ENCODE measurements at regions not wholly inside any gene's neighbourhood (a gene's known extent, or its start where the extent isn't known, plus 50 kb on each side); places are given as distances from the start of the nearest gene placed in this dataset.

- 100% methylated on average over 3 of the region's 3 CpGs for WGBS
- H3K36me3 ChIP-seq = no peaks in the 10 kb centered on the region
- TF ChIP-seq EP300 (IDR thresholded peaks at IDR 0.05) (no peak), POLR2A (IDR thresholded peaks at IDR 0.05; ENCODE audit: low read depth) (no peak), POLR2AphosphoS5 (IDR thresholded peaks at IDR 0.05) (no peak)
- TF ChIP-seq, protein P1, sequence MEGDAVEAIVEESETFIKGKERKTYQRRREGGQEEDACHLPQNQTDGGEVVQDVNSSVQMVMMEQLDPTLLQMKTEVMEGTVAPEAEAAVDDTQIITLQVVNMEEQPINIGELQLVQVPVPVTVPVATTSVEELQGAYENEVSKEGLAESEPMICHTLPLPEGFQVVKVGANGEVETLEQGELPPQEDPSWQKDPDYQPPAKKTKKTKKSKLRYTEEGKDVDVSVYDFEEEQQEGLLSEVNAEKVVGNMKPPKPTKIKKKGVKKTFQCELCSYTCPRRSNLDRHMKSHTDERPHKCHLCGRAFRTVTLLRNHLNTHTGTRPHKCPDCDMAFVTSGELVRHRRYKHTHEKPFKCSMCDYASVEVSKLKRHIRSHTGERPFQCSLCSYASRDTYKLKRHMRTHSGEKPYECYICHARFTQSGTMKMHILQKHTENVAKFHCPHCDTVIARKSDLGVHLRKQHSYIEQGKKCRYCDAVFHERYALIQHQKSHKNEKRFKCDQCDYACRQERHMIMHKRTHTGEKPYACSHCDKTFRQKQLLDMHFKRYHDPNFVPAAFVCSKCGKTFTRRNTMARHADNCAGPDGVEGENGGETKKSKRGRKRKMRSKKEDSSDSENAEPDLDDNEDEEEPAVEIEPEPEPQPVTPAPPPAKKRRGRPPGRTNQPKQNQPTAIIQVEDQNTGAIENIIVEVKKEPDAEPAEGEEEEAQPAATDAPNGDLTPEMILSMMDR (IDR thresholded peaks at IDR 0.05) = no peak
- DNase-seq (ENCODE audit: extremely low spot score) = no peak
- intact Hi-C loops (cut with DNase I) = no loop called here
- no peak overlapping the region for H3K27ac ChIP-seq (replicated peaks in 1 of 4)
- H3K9me3 ChIP-seq = no peaks in the 10 kb centered on the region
- H3K4me1 ChIP-seq = no peaks in the 10 kb centered on the region
- H3K27me3 ChIP-seq = no peaks in the 10 kb centered on the region
- no peak overlapping the region for H3K4me3 ChIP-seq
Observed at GRCh38 chr2:234671231-234671630, 174.3 kb upstream of the ARL4C start.

DNA sequence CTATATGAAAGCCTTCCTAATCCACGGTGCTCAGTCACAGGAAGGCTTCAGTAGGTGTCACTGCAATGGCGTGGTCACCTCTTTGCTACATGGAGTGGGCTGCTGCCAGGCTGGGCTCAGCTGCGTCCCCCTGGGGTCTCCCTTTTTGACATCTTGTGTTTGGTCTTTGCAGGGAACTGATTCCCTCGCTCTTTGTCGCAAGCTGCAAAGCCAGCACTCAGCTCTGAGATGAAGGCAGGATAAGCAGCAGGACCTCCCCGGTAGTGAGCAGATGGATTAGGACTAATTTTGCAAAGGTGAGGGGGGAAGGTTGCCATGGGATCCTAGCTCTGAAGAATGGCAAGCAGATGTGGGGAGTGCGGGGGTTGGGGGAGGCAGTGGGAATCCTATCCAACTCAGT, 173.9 kb upstream of the ARL4C start:
- WGBS = 88% methylated on average over 4 of the region's 7 CpGs
- intact Hi-C loops (cut with DNase I) = no loop called here
- Histone ChIP-seq H3K27me3 (no peaks in the 10 kb centered on the region), H3K27ac (replicated peaks in 1 of 4) (no peak overlapping the region), H3K4me3 (no peak overlapping the region), H3K4me1 (no peaks in the 10 kb centered on the region), H3K9me3 (no peaks in the 10 kb centered on the region), H3K36me3 (no peaks in the 10 kb centered on the region)
- TF ChIP-seq, protein P1 (IDR thresholded peaks at IDR 0.05) = no peak
- TF ChIP-seq EP300 (IDR thresholded peaks at IDR 0.05) (no peak), POLR2AphosphoS5 (IDR thresholded peaks at IDR 0.05) (no peak), POLR2A (IDR thresholded peaks at IDR 0.05; ENCODE audit: low read depth) (no peak)
- DNase-seq (ENCODE audit: extremely low spot score) = peak; percentile 68

- Histone ChIP-seq H3K4me3 (no peak overlapping the region), H3K27ac (replicated peaks in 1 of 4) (no peak overlapping the region), H3K27me3 (no peaks in the 10 kb centered on the region), H3K36me3 (no peaks in the 10 kb centered on the region), H3K9me3 (no peaks in the 10 kb centered on the region), H3K4me1 (no peaks in the 10 kb centered on the region)
- intact Hi-C loops (cut with DNase I) = no loop called here
- 98% methylated on average over 3 of the region's 3 CpGs for WGBS
- TF ChIP-seq, protein P1 (IDR thresholded peaks at IDR 0.05) = no peak
- TF ChIP-seq POLR2AphosphoS5 (IDR thresholded peaks at IDR 0.05) = no peak
- peak; percentile 24 for DNase-seq (ENCODE audit: extremely low spot score)
Observed at GRCh38 chr2:234670052-234670451, 173.2 kb upstream of the ARL4C start.

DNA sequence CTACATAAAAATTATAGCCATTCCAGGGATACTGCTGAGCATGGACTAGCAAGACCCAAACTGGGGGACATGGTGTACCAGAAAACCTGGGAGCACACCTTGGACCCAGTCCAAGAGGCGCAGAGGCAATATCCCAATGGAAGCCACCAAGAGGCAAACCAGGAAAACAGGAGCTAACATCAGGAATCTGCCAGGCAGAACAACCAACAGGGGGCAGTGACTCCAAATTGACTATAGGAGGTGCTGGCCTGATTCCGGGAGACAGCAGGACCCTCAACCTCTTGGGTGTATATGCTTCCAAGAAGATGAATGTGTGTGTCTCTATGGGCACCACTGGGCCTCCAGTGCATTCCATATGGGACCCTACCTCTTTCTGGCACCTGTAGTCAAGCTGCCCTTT, 172.7 kb upstream of the ARL4C start:
- H3K4me1 ChIP-seq = no peaks in the 10 kb centered on the region
- H3K27ac ChIP-seq (replicated peaks in 1 of 4) = no peak overlapping the region
- TF ChIP-seq POLR2A (IDR thresholded peaks at IDR 0.05; ENCODE audit: low read depth) (no peak), EP300 (IDR thresholded peaks at IDR 0.05) (no peak), POLR2AphosphoS5 (IDR thresholded peaks at IDR 0.05) (no peak)
- TF ChIP-seq, protein P1 (IDR thresholded peaks at IDR 0.05) = no peak
- DNase-seq (ENCODE audit: extremely low spot score) = peak; percentile 81
- H3K4me3 ChIP-seq = no peak overlapping the region
- no peaks in the 10 kb centered on the region for H3K9me3 ChIP-seq
- 94% methylated on average over 2 of the region's 2 CpGs for WGBS
- no peaks in the 10 kb centered on the region for H3K36me3 ChIP-seq
- intact Hi-C loops (cut with DNase I) = no loop called here
- no peaks in the 10 kb centered on the region for H3K27me3 ChIP-seq

- TF ChIP-seq POLR2AphosphoS5 (IDR thresholded peaks at IDR 0.05) (no peak), POLR2A (IDR thresholded peaks at IDR 0.05; ENCODE audit: low read depth) (no peak), EP300 (IDR thresholded peaks at IDR 0.05) (no peak)
- TF ChIP-seq, protein P1 (IDR thresholded peaks at IDR 0.05) = no peak
- Histone ChIP-seq H3K27ac (replicated peaks in 1 of 4) (no peak overlapping the region), H3K4me3 (no peak overlapping the region), H3K4me1 (no peaks in the 10 kb centered on the region), H3K27me3 (no peaks in the 10 kb centered on the region), H3K36me3 (no peaks in the 10 kb centered on the region), H3K9me3 (no peaks in the 10 kb centered on the region)
- intact Hi-C loops (cut with DNase I) = no loop called here
- WGBS = 82% methylated on average over 2 of the region's 2 CpGs
- no peak for DNase-seq (ENCODE audit: extremely low spot score)
Observed at GRCh38 chr2:234669001-234669400, 172.1 kb upstream of the ARL4C start.

Data from esophagus muscularis mucosa (tissue), 4 donors.